Daoy (cell line): ENCODE measurements at regions not wholly inside any gene's neighbourhood (a gene's known extent, or its start where the extent isn't known, plus 50 kb on each side); places are given as distances from the start of the nearest gene placed in this dataset.
"Not testable (repeated sequence)": the region's sequence is repeated elsewhere in the genome, so short reads cannot be mapped to it uniquely, and the experiment has no call there.

ENCODE experiments used
- DNase-seq: peaks from one replicate; pipeline ENCODE4 v3.0.0-alpha.2; 2015; ENCODE audit warnings: low read depth

- DNase-seq = no peak
These were observed 253.0 kb upstream of the ARRDC3 start for GRCh38 chr5:91635950-91636734.

- DNase-seq = no peak
These were observed 249.8 kb upstream of the ARRDC3 start for GRCh38 chr5:91632871-91633270.

DNA sequence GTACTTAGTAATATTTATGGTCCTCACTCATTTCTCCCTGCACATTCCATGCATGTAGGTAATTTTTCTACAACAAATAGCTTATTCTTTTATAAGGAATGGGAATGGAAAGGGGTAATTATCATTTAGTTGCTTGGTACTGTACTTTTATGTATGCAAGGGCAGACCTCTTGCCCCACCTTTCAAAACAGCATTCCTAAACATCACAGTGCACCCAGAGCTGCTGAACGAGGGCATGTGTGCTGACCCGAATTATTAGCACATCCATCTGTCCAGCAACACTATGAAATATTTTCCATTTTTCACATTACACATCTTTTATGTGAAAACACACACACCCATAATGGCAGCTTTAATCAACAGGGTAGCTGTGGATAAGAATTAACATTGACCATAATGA, 228.6 kb upstream of the ARRDC3 start:
- DNase-seq = no peak

- DNase-seq = no peak
These were observed 224.6 kb upstream of the ARRDC3 start for GRCh38 chr5:91607675-91608074.

- no peak for DNase-seq
These were observed 216.7 kb upstream of the ARRDC3 start for GRCh38 chr5:91599863-91600262.

- no peak for DNase-seq
These were observed 215.1 kb upstream of the ARRDC3 start for GRCh38 chr5:91598216-91598615.

GRCh38 chr5:91595424-91595823, 212.3 kb upstream of the ARRDC3 start:
- DNase-seq = no peak

DNA sequence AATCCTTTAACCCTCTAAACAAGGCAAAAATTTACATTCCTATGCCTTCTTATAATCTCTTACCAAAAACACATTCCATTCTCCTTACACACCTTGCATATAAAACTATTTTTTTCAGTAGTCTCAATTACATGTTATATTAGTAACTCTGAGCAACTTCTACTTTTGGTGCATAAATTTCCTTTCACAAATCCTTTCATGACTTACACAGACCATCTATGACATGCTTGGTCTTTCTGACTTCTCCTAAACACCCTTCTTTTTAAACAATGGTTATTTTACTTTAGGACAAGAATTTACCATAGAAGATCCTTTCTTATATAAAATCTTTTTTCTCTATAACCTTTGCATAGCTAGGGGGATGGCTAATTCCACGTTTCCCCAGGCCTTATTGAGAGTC, 208.0 kb upstream of the ARRDC3 start:
- DNase-seq = no peak

DNA sequence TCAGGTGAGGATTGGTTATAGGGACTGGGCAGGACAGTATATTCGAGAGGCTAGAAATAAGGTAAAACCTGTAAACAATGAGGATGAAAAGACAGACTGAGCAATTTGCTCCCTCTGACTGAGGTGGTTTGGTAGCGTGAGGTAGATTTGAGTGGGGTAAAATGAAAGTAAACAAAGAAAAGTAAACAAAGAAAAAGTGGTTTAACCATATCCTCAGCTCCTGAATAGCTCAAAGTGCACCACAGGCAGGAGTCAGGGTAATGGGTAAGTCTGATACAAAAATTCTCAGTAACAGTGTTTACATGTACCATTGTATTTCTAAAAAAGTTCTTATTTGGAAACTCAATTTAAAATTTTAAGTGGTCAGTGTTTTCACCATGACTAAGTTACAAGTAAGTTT, 203.1 kb upstream of the ARRDC3 start:
- no peak for DNase-seq

- no peak for DNase-seq
These were observed 201.2 kb upstream of the ARRDC3 start for GRCh38 chr5:91584352-91584751.

GRCh38 chr5:91566012-91566411, 182.9 kb upstream of the ARRDC3 start:
- not testable (repeated sequence) for DNase-seq

DNA sequence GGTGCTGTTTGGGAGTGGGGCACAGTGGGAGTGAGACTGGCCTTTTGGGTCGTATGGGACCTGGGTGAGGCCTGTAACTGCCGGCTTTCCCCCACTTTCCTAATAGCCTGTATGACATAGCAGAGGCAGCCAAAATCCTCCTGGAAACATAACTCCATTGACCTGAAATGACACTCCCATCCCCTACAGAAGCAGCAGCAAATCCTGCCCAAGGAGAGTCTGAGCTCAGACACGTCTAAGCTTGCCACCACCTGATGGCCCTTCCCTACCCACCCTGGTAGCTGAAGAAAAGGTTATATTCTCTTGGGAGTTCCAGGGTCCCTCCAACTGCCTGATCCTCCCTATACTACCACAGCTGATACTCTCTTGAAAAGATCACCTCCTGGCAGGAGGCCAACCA, 179.8 kb upstream of the ARRDC3 start:
- DNase-seq = no peak

DNA sequence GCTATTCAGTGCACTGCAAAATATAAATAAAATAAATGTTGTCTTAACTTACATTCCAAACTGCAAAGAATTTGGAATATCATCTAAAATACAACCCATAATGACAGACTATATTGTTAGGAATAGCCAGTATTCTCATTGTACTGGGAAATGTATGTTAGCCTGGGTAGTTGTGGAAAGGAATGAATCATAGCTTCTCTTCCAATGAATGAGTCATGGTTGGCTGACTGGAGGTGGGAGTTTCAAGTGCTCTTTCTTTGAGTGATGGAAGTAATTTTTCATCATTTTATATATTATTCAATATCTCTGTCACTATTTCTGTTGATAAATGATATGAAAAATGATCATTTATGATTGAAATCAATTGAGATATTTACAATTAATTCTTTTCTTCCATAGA, 158.6 kb upstream of the ARRDC3 start:
- peak; percentile 43 for DNase-seq

- DNase-seq = no peak
These were observed 155.1 kb upstream of the ARRDC3 start for GRCh38 chr5:91538179-91538578.

- DNase-seq = no peak
These were observed 152.4 kb upstream of the ARRDC3 start for GRCh38 chr5:91535499-91535898.

DNA sequence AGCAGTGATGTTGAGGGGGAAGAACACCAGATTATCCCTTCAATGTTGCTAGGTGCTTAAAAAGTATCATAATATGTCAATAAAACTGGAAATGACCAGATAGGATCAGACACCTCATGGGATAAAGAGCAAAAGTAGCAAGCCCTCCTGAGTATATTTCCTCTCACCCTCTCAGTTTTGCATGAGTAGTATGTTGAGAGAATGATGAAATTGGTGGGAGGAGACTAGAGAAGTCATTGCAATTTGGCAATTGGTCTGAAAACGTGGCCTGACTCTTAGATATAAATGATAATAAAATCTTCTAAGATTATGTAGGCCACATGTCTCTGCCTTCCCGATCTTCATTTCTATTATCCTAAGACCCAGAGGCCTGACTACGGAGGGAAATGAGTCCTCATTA, 151.2 kb upstream of the ARRDC3 start:
- no peak for DNase-seq

GRCh38 chr5:91532779-91533178, 149.7 kb upstream of the ARRDC3 start:
- no peak for DNase-seq

- no peak for DNase-seq
These were observed 149.2 kb upstream of the ARRDC3 start for GRCh38 chr5:91532281-91532680.

DNA sequence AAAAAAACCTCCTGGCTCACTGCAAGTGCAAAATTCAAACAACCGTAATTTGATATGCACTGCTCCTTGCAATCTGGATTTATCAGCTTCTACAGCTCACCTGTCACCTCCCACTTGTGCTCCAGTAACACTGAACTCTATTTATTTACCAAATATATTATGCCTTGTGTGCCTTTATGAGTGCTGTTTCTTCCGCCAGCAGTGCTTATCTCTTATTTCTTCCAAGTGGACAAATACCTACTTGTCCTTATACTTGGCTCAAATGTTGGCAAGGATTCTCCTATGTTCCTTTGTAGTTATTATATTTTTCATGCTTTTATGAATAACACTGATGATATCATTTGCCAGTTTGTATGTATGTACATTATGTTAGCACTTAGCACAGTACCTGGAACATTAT, 145.7 kb upstream of the ARRDC3 start:
- no peak for DNase-seq

DNA sequence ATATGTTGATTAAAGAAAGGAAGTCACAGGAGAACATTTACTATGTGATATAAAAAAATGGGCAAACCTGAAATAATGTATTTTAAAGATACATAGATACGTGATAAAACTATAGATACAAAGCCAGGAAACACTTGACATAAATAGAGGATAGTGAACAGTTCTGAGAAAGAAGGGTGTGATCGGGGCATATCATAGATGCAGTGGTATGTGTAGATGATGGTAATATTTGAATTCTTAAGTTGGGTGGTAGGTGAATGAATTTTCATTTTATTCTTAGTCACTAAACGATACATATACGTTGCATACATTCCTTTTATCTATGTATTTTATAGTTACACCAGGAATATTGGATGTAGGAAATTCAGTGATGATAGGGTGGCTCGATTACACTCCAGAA, 138.7 kb upstream of the ARRDC3 start:
- no peak for DNase-seq

DNA sequence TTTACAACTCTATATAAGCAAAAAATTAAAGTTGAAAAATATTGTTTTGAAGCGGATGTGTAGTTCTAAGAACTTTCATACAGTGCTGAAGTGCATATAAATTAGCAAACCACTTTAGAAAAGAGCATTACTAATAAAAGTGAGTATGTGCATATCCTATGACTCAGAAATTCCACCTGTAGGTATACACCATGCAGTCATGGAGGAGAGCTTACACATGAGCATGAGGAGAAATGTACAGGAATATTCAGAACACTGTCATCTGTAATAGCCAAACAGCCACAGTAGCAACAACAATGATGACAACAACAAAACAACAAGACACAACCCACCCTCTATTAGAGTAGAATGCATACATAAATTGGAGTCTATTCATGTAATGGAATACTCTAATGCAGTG, 138.2 kb upstream of the ARRDC3 start:
- no peak for DNase-seq

DNA sequence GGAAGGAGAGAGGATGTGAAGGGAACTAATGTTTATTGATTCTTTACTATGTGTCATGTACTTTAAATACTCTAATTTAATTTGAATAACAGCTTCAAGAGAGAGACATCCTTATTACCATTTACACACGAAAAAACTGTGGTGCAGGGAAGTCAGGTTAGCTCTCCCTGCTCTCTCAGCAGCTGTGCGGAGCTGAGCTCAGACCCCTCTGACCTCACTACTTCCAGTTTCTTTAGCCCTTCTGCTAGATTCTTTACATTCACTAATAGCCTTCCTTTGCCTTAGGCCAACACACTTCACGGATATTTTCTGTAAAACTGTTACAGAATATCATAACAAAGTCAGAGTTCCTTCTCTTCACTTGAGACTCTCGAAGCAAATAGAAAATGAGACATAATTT, 131.3 kb upstream of the ARRDC3 start:
- no peak for DNase-seq

GRCh38 chr5:91503321-91503720, 120.2 kb upstream of the ARRDC3 start:
- DNase-seq = no peak

- DNase-seq = no peak
These were observed 117.6 kb upstream of the ARRDC3 start for GRCh38 chr5:91500758-91501157.
